Adrenal gland (tissue), 5 donors: ENCODE measurements at regions not wholly inside any gene's neighbourhood (a gene's known extent, or its start where the extent isn't known, plus 50 kb on each side); places are given as distances from the start of the nearest gene placed in this dataset.

ENCODE experiments used
- POLR2A ChIP-seq, 2 donors: fragments of 450-650 bp; IDR thresholded peaks; one replicate each; pipeline ENCODE4 v1.6.1; 2017; ENCODE audit warnings: antibody characterized with exemption in 2 of 2, mild to moderate bottlenecking in 2 of 2, moderate library complexity in 1 of 2
- TF ChIP-seq, protein P1 (sequence below), 6 experiments: fragments of 450-650 bp in 4 of 6; fragments of 200-600 bp in 2 of 6; sonication (generic) in 1 of 6; IDR thresholded peaks; 1 replicate in 5 of 6; 2 replicates in 1 of 6; pipeline versions ENCODE4 v1.5.1 to v1.8.0; 2016 to 2021; ENCODE audit warnings: antibody characterized with exemption in 6 of 6, mild to moderate bottlenecking in 2 of 6, moderate library complexity in 1 of 6
- donor health status: DM: no; HTN: no; CAD: no.

DNA sequence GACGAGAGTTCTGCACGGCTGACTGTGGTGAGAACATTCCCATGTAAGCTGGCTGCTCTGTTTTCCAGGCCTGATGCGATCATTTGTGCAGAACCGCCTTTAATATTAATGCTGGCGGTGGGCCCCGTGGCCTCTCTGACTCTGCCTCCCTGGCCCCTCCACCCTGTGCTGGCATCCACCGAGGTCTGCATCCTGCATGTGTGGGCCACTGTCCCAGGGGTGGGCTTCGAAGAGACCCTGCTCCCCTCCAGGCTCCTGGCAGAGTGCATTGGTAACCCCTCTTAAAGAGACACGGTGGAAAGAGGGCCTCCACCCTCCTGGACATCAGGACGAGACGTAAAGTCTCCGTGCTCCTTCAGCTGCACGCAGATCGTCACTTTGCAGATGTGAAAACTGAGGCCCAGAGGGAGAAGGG, 67.3 kb upstream of the FAM20C start:
- no peak for TF ChIP-seq POLR2A (IDR thresholded peaks at IDR 0.05)
- TF ChIP-seq, protein P1, sequence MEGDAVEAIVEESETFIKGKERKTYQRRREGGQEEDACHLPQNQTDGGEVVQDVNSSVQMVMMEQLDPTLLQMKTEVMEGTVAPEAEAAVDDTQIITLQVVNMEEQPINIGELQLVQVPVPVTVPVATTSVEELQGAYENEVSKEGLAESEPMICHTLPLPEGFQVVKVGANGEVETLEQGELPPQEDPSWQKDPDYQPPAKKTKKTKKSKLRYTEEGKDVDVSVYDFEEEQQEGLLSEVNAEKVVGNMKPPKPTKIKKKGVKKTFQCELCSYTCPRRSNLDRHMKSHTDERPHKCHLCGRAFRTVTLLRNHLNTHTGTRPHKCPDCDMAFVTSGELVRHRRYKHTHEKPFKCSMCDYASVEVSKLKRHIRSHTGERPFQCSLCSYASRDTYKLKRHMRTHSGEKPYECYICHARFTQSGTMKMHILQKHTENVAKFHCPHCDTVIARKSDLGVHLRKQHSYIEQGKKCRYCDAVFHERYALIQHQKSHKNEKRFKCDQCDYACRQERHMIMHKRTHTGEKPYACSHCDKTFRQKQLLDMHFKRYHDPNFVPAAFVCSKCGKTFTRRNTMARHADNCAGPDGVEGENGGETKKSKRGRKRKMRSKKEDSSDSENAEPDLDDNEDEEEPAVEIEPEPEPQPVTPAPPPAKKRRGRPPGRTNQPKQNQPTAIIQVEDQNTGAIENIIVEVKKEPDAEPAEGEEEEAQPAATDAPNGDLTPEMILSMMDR (IDR thresholded peaks at IDR 0.05) = no peak
